ENCODE measurements at regions not wholly inside any gene's neighbourhood (a gene's known extent, or its start where the extent isn't known, plus 50 kb on each side); places are given as distances from the start of the nearest gene placed in this dataset.
"Not testable (repeated sequence)": the region's sequence is repeated elsewhere in the genome, so short reads cannot be mapped to it uniquely, and the experiment has no call there.

DNA sequence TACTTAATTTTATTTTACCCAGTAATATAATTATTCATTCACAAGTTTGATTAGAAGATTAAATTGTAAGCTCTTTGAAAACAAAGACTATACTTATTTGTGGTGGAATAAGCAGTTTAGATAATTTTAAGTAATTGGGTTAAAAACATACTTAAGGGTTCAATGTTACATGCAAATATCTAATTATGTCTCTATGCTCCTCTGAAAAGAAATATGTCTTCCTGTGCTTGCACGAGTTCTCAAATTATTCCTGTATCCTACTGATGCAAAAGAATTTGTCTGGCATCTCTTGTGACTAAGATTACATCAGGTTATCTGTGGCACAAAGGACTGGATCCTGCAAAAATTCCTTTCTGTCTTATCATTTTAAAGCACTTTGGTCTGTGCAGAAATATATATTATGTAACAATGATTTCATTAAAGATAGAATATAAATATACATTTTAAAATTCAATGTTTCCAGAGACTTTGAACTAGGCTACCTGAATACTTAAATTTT lies 416.7 kb downstream of the COL11A1 start:
- no peak for DNase-seq (ENCODE audit: extremely low read depth, low read depth)
- TF ChIP-seq, protein P1, sequence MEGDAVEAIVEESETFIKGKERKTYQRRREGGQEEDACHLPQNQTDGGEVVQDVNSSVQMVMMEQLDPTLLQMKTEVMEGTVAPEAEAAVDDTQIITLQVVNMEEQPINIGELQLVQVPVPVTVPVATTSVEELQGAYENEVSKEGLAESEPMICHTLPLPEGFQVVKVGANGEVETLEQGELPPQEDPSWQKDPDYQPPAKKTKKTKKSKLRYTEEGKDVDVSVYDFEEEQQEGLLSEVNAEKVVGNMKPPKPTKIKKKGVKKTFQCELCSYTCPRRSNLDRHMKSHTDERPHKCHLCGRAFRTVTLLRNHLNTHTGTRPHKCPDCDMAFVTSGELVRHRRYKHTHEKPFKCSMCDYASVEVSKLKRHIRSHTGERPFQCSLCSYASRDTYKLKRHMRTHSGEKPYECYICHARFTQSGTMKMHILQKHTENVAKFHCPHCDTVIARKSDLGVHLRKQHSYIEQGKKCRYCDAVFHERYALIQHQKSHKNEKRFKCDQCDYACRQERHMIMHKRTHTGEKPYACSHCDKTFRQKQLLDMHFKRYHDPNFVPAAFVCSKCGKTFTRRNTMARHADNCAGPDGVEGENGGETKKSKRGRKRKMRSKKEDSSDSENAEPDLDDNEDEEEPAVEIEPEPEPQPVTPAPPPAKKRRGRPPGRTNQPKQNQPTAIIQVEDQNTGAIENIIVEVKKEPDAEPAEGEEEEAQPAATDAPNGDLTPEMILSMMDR (IDR thresholded peaks at IDR 0.05; ENCODE audit: low read depth, low read length) = no peak

DNA sequence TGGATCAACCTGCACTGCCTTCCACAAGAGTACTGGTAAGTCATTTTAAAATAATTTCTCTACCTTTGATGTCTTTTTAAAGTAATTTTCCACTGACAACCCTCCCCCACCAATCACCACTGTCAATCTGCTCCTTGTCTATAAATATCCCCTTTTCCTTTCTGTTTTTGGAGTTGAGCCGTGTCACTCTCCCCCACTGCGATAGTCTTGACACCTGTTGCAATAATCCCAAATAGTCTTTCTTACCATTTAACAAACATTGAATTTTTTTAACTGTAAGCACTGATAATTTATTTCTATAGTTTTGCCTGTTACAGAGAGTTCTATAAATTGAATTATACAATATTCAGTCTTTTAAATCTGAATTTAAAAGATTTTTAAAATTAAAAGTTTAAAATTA lies 420.9 kb downstream of the COL11A1 start:
- DNase-seq (ENCODE audit: extremely low read depth, low read depth) = no peak
- TF ChIP-seq, protein P1 (IDR thresholded peaks at IDR 0.05; ENCODE audit: low read depth, low read length) = no peak

DNA sequence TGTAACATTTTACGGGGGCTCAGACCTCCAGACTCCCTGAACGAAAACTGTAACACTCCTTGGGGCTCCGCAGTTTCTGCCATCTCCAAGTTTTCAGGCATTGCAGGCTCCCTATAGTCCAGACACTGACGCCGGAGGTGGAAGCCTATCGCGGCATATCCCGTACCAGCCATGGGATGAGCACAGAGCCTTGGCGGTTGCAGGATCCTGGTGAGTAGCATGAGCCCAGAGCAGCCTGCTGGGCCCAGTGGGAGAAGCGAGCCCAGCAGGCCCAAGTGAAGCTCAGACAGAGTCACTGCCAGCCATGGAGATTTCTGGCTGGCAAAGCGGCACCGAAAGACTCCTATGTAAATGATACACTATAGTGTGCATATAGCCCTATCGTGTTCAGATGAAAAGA lies 446.8 kb downstream of the COL11A1 start:
- DNase-seq (ENCODE audit: extremely low read depth, low read depth) = no peak

DNA sequence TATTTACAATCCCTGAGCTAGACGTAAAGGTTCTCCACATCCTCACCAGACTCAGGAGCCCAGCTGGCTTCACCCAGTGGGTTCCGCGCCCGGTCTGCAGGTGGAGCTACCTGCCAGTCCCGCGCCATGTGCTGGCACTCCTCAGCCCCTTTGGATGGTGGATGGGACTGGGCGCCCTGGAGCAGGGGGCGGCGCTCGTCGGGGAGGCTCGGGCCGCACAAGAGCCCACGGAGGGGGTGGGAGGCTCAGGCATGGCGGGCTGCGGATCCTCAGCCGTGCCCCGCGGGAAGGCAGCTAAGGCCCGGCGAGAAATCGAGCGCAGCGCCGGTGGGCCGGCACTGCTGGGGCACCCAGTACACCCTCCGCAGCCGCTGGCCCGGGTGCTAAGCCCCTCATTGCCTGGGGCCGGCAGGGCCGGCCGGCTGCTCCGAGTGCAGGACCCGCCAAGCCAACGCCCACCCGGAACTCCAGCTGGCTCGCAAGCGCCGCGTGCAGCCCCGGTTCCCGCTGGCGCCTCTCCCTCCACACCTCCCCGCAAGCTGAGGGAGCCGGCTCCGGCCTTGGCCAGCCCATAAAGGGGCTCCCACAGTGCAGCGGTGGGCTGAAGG lies 448.3 kb downstream of the COL11A1 start:
- DNase-seq (ENCODE audit: extremely low read depth, low read depth) = not testable (repeated sequence)

More for the DNA sequence above, 446.8 kb downstream of the COL11A1 start:
- TF ChIP-seq, protein P1 (IDR thresholded peaks at IDR 0.05; ENCODE audit: low read depth, low read length) = no peak

DNA sequence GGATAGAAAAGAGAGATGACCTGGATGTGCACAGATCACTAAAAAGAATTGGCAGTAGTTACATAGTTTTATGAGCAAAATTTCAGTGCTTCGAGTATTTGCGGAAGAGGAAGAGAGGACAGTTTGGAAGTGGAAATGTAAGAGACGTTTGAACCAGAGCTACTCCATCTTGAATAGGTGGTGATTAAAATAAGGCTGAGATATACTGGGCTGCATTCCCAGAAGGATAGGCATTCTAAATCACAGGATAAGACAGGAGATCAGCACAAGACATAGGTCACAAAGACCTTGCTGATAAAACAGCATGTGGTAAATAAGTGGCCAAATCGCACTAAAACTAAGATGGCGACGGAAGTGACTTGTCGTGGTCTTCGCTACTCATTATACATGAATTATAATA lies 453.3 kb downstream of the COL11A1 start:
- TF ChIP-seq, protein P1 (IDR thresholded peaks at IDR 0.05; ENCODE audit: low read depth, low read length) = no peak
- DNase-seq (ENCODE audit: extremely low read depth, low read depth) = no peak

DNA sequence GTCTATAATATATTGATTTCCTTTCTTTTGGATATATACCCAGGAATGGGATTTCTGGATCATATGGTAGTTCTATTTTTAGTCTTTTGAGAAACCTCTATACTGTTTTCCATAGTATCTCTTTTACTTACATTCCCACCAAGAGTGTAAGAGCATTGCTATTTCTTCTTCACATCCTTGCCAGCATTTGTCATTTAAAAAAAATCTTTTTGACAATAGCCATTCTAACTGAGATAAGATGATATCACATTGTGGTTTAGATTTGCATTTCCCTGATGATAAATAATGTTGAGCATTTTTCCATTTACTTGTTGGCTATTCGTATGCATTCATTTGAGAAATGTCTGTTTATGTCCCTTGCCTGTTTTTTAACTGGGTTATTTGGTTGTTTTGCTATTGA lies 467.4 kb downstream of the COL11A1 start:
- DNase-seq (ENCODE audit: extremely low read depth, low read depth) = no peak
- TF ChIP-seq, protein P1 (IDR thresholded peaks at IDR 0.05; ENCODE audit: low read depth, low read length) = no peak

GRCh38 chr1:102640312-102640711 lies 468.0 kb downstream of the COL11A1 start:
- TF ChIP-seq, protein P1 (IDR thresholded peaks at IDR 0.05; ENCODE audit: low read depth, low read length) = no peak
- no peak for DNase-seq (ENCODE audit: extremely low read depth, low read depth)

DNA sequence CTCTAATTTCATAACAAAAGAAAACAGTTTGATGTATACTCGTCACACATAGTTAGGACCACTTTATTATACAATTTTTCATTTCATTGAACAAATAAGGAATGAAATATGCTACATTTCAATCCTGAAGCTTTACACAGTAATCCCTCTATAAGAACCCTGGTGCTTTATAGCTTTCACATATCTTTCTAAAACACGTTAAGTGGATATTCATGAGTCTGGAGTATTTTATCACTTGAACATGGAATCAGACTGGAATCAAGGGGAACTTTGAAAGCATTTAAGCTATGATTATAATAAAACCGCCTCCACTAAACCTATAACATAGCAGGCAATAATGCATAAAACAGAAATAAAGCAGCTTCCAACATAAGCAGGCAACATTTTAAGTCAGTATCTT lies 476.6 kb downstream of the COL11A1 start:
- TF ChIP-seq, protein P1 (IDR thresholded peaks at IDR 0.05; ENCODE audit: low read depth, low read length) = no peak

More for the DNA sequence above, 476.6 kb downstream of the COL11A1 start:
- DNase-seq (ENCODE audit: extremely low read depth, low read depth) = no peak
